OCI-LY1 (cell line): ENCODE measurements at regions not wholly inside any gene's neighbourhood (a gene's known extent, or its start where the extent isn't known, plus 50 kb on each side); places are given as distances from the start of the nearest gene placed in this dataset.

Experiments
- H2AFZ ChIP-seq: fragments of 200-600 bp; sonication (generic), shearing (Covaris generic); 2 replicates; pipeline ENCODE4 v1.6.0; 2014; ENCODE audit warnings: antibody characterized with exemption, mild to moderate bottlenecking, low read length
- H3F3A ChIP-seq: fragments of 200-600 bp; sonication (generic), shearing (Covaris generic); 2 replicates; pipeline ENCODE4 v1.6.0; 2014; ENCODE audit warnings: mild to moderate bottlenecking, antibody characterized with exemption, low read length, moderate library complexity; ENCODE audit not compliant: insufficient read depth
- H3K27ac ChIP-seq: fragments of 200-600 bp; sonication (generic); 2 replicates; pipeline ENCODE4 v1.5.1; 2014; ENCODE audit warnings: low read length, mixed run types, mild to moderate bottlenecking, low read depth; ENCODE audit not compliant: poor library complexity, severe bottlenecking
- H3K27me3 ChIP-seq: fragments of 200-600 bp; sonication (generic); 2 replicates; pipeline ENCODE4 v1.6.0; 2014; ENCODE audit warnings: antibody characterized with exemption, mild to moderate bottlenecking, low read length, moderate library complexity; ENCODE audit not compliant: insufficient read depth
- H3K36me3 ChIP-seq: fragments of 200-600 bp; sonication (generic); 2 replicates; pipeline ENCODE4 v1.6.1; 2014; ENCODE audit warnings: mild to moderate bottlenecking, antibody characterized with exemption, low read length, moderate library complexity, mixed read lengths; ENCODE audit not compliant: insufficient read depth
- H3K4me1 ChIP-seq: fragments of 200-600 bp; sonication (generic); 2 replicates; pipeline ENCODE4 v1.5.1; 2014; ENCODE audit warnings: mild to moderate bottlenecking, low read length, moderate library complexity; ENCODE audit not compliant: insufficient read depth, severe bottlenecking
- H3K4me2 ChIP-seq: fragments of 200-600 bp; sonication (generic), shearing (Covaris generic); 2 replicates; pipeline ENCODE4 v1.6.1; 2014; ENCODE audit warnings: low read length
- H3K4me3 ChIP-seq: fragments of 200-600 bp; sonication (generic); 2 replicates; pipeline ENCODE4 v1.5.1; 2014; ENCODE audit warnings: low read length, low read depth, mild to moderate bottlenecking, mixed read lengths; ENCODE audit not compliant: poor library complexity, severe bottlenecking
- H3K79me2 ChIP-seq: fragments of 200-600 bp; shearing (Covaris generic); 2 replicates; pipeline ENCODE4 v1.6.1; 2016; ENCODE audit warnings: mixed run types, low read length, mixed read lengths; ENCODE audit not compliant: insufficient read depth
- H3K9ac ChIP-seq: fragments of 200-600 bp; sonication (generic), shearing (Covaris generic); 2 replicates; pipeline ENCODE4 v1.6.1; 2014; ENCODE audit warnings: mild to moderate bottlenecking, low read length, mixed read lengths
- H3K9me2 ChIP-seq: fragments of 200-600 bp; sonication (generic), shearing (Covaris generic); 2 replicates; pipeline ENCODE4 v1.6.1; 2014; ENCODE audit warnings: low read depth, mild to moderate bottlenecking, low read length, mixed read lengths
- H3K9me3 ChIP-seq: fragments of 200-600 bp; shearing (Covaris generic); 2 replicates; pipeline ENCODE4 v1.6.1; 2014; ENCODE audit warnings: low read length, mixed read lengths
- H4K20me1 ChIP-seq: fragments of 200-600 bp; sonication (generic), shearing (Covaris generic); 2 replicates; pipeline ENCODE4 v1.6.0; 2016; ENCODE audit warnings: mild to moderate bottlenecking, low read length; ENCODE audit not compliant: insufficient read depth
- EZH2 ChIP-seq: fragments of 200-600 bp; sonication (generic), shearing (Covaris generic); IDR thresholded peaks from 2 replicates; pipeline ENCODE4 v1.8.0; 2017; ENCODE audit warnings: borderline replicate concordance, mixed run types, mild to moderate bottlenecking, antibody characterized with exemption, low read length, moderate library complexity, mixed read lengths
- TF ChIP-seq, protein P1 (sequence below): fragments of 200-600 bp; sonication (generic), shearing (Covaris generic); IDR thresholded peaks from 2 replicates; pipeline ENCODE4 v1.5.1; 2017; ENCODE audit warnings: mild to moderate bottlenecking, antibody characterized with exemption, low read length, moderate library complexity, mixed read lengths

DNA sequence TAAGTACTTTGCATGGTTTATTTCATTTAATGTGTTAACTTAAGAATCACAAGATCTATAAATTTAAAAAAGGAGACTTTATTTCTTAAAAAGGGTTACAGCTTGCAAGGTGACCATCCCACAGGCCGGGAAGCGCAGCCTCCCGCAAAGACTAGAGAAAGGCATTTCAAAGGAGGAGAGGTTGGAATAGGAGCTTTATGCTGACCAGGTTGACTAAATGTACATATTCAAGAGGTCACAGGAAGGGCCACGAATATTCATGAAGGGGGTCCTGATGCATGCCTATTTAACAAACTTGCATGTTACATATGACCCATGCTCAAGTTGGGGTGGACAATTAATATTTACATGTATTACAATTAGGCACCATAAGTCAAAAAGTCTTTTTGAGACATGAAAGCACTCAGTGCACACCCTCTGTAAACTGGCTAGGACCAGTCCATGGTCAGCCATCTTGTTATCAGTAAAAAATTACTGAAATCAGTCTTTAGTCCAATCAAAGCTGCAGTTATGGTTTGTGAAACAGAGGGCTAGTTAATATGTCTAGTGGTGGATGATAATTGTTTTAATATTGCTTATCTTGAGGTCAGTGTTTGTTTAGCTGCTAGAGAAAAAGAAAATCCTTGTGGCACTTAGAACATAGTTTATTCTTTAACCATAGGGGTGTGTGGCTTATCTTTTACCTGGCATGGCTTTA, 169.3 kb downstream of the KCNE4 start:
- no peaks in the 10 kb centered on the region for H3K4me1 ChIP-seq
- H3K4me2 ChIP-seq, result no peak overlapping the region
- no peaks in the 10 kb centered on the region for H4K20me1 ChIP-seq
- no peaks in the 10 kb centered on the region for H3K9me3 ChIP-seq
- no peaks in the 10 kb centered on the region for H3K36me3 ChIP-seq
- no peak overlapping the region for H2AFZ ChIP-seq
- H3K4me3 ChIP-seq, result no peak overlapping the region
- TF ChIP-seq EZH2, result no peak
- TF ChIP-seq, protein P1, sequence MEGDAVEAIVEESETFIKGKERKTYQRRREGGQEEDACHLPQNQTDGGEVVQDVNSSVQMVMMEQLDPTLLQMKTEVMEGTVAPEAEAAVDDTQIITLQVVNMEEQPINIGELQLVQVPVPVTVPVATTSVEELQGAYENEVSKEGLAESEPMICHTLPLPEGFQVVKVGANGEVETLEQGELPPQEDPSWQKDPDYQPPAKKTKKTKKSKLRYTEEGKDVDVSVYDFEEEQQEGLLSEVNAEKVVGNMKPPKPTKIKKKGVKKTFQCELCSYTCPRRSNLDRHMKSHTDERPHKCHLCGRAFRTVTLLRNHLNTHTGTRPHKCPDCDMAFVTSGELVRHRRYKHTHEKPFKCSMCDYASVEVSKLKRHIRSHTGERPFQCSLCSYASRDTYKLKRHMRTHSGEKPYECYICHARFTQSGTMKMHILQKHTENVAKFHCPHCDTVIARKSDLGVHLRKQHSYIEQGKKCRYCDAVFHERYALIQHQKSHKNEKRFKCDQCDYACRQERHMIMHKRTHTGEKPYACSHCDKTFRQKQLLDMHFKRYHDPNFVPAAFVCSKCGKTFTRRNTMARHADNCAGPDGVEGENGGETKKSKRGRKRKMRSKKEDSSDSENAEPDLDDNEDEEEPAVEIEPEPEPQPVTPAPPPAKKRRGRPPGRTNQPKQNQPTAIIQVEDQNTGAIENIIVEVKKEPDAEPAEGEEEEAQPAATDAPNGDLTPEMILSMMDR, result no peak
- no peaks in the 10 kb centered on the region for H3F3A ChIP-seq
- no peak overlapping the region for H3K27ac ChIP-seq
- H3K9me2 ChIP-seq, result no peaks in the 10 kb centered on the region
- H3K9ac ChIP-seq, result no peak overlapping the region
- no peaks in the 10 kb centered on the region for H3K27me3 ChIP-seq
- no peaks in the 10 kb centered on the region for H3K79me2 ChIP-seq

DNA sequence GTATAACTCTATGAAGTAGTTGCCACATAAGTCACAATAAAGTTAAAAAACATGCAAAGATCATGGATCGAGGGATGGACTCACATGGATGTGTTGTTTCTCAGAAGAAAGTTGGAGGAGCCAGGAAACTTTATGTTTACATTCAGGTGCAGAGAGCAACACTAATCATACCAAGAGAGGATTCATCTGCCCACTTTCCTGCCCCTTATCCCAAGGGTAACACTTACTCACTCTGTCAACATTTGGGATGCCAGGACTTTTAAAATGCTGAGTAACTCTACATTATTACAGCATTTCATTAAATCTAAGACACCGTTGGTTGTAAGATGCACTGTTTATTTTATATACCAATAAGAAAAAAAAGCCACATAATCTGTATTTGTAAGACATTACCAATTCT, 170.4 kb downstream of the KCNE4 start:
- Histone ChIP-seq H3K4me1 (no peaks in the 10 kb centered on the region), H3K27ac (no peak overlapping the region), H3K4me3 (no peak overlapping the region), H2AFZ (no peak overlapping the region), H3K9me2 (no peaks in the 10 kb centered on the region), H3K27me3 (no peaks in the 10 kb centered on the region), H3K36me3 (no peaks in the 10 kb centered on the region), H3K79me2 (no peaks in the 10 kb centered on the region), H3F3A (no peaks in the 10 kb centered on the region), H3K9ac (no peak overlapping the region), H4K20me1 (no peaks in the 10 kb centered on the region), H3K9me3 (no peaks in the 10 kb centered on the region), H3K4me2 (no peak overlapping the region)
- no peak for TF ChIP-seq EZH2
- TF ChIP-seq, protein P1, result no peak

- H3K27me3 ChIP-seq, result no peaks in the 10 kb centered on the region
- no peak overlapping the region for H2AFZ ChIP-seq
- H3K79me2 ChIP-seq, result no peaks in the 10 kb centered on the region
- H3K27ac ChIP-seq, result no peak overlapping the region
- H3K4me1 ChIP-seq, result no peaks in the 10 kb centered on the region
- H3K4me3 ChIP-seq, result no peak overlapping the region
- H3K9me3 ChIP-seq, result no peaks in the 10 kb centered on the region
- no peaks in the 10 kb centered on the region for H3K9me2 ChIP-seq
- H3F3A ChIP-seq, result no peaks in the 10 kb centered on the region
- no peaks in the 10 kb centered on the region for H4K20me1 ChIP-seq
- H3K9ac ChIP-seq, result no peak overlapping the region
- no peak overlapping the region for H3K4me2 ChIP-seq
- TF ChIP-seq, protein P1, result no peak
- TF ChIP-seq EZH2, result no peak
- no peaks in the 10 kb centered on the region for H3K36me3 ChIP-seq
Measured at GRCh38 chr2:223223156-223223555, 171.2 kb downstream of the KCNE4 start.
